Sigmoid colon (tissue), 4 donors: ENCODE measurements at regions not wholly inside any gene's neighbourhood (a gene's known extent, or its start where the extent isn't known, plus 50 kb on each side); places are given as distances from the start of the nearest gene placed in this dataset.

ENCODE experiments used
- CTCF ChIP-seq, 4 experiments: fragments of 450-650 bp in 3 of 4; fragments of 200-600 bp in 1 of 4; IDR thresholded peaks; one replicate each; pipeline ENCODE4 v1.5.1; 2016 to 2019; ENCODE audit warnings: antibody characterized with exemption in 4 of 4, mild to moderate bottlenecking in 3 of 4, moderate library complexity in 2 of 4
- POLR2A ChIP-seq, 2 donors: fragments of 450-650 bp; IDR thresholded peaks; one replicate each; pipeline ENCODE4 v1.6.1; 2016; ENCODE audit warnings: antibody characterized with exemption in 2 of 2, mild to moderate bottlenecking in 2 of 2, moderate library complexity in 2 of 2
- POLR2AphosphoS5 ChIP-seq, 4 donors: sonication (generic); formaldehyde crosslinking; IDR thresholded peaks; one replicate each; pipeline ENCODE4 v1.6.1; 2017; ENCODE audit warnings: antibody characterized with exemption in 4 of 4

- TF ChIP-seq CTCF (IDR thresholded peaks at IDR 0.05) = no peak
- no peak for TF ChIP-seq POLR2A (IDR thresholded peaks at IDR 0.05)
- TF ChIP-seq POLR2AphosphoS5 (IDR thresholded peaks at IDR 0.05) = no peak
Observed at GRCh38 chr5:102596113-102596512, 97.3 kb upstream of the SLCO6A1 start.
